ENCODE measurements at regions not wholly inside any gene's neighbourhood (a gene's known extent, or its start where the extent isn't known, plus 50 kb on each side); places are given as distances from the start of the nearest gene placed in this dataset.

- TF ChIP-seq, protein P1, sequence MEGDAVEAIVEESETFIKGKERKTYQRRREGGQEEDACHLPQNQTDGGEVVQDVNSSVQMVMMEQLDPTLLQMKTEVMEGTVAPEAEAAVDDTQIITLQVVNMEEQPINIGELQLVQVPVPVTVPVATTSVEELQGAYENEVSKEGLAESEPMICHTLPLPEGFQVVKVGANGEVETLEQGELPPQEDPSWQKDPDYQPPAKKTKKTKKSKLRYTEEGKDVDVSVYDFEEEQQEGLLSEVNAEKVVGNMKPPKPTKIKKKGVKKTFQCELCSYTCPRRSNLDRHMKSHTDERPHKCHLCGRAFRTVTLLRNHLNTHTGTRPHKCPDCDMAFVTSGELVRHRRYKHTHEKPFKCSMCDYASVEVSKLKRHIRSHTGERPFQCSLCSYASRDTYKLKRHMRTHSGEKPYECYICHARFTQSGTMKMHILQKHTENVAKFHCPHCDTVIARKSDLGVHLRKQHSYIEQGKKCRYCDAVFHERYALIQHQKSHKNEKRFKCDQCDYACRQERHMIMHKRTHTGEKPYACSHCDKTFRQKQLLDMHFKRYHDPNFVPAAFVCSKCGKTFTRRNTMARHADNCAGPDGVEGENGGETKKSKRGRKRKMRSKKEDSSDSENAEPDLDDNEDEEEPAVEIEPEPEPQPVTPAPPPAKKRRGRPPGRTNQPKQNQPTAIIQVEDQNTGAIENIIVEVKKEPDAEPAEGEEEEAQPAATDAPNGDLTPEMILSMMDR (IDR thresholded peaks at IDR 0.05 in 4 of 5, conservative IDR thresholded peaks at IDR 0.05 in 1 of 5): no peak
- no peak for TF ChIP-seq POLR2A (IDR thresholded peaks at IDR 0.05)
These were observed 265.8 kb downstream of the ARAP2 start for GRCh38 chr4:35978551-35978950.
